ENCODE measurements at regions not wholly inside any gene's neighbourhood (a gene's known extent, or its start where the extent isn't known, plus 50 kb on each side); places are given as distances from the start of the nearest gene placed in this dataset.

- Histone ChIP-seq H3K4me3 (no peak overlapping the region), H3K27me3 (no peaks in the 10 kb centered on the region), H3K27ac (no peak overlapping the region), H3K36me3 (ENCODE audit: low read depth, missing control alignments) (no peaks in the 10 kb centered on the region), H3K4me1 (no peaks in the 10 kb centered on the region), H3K9me3 (no peaks in the 10 kb centered on the region)
- intact Hi-C loops (cut with DNase I; ENCODE audit: low total_unique reads) = no loop called here
- WGBS, 2 donors = 63 to 78% methylated on average over 9 of the region's 9 CpGs
- no peak for DNase-seq
- TF ChIP-seq CTCF (IDR thresholded peaks at IDR 0.05) = no peak
- no peak for TF ChIP-seq POLR2A (IDR thresholded peaks at IDR 0.05)
These were observed 315.0 kb upstream of the TFPI start for GRCh38 chr2:187869195-187869594.

- 90 to 94% methylated on average over 3 of the region's 3 CpGs for WGBS, 2 donors
- intact Hi-C loops (cut with DNase I; ENCODE audit: low total_unique reads) = no loop called here
These were observed 317.3 kb upstream of the TFPI start for GRCh38 chr2:187871506-187871905.

GRCh38 chr2:187873132-187873531 lies 318.9 kb upstream of the TFPI start:
- Histone ChIP-seq H3K27ac (no peak overlapping the region), H3K4me1 (no peaks in the 10 kb centered on the region), H3K4me3 (no peak overlapping the region), H3K27me3 (no peaks in the 10 kb centered on the region), H3K9me3 (no peaks in the 10 kb centered on the region), H3K36me3 (ENCODE audit: low read depth, missing control alignments) (no peaks in the 10 kb centered on the region)
- intact Hi-C loops (cut with DNase I; ENCODE audit: low total_unique reads) = no loop called here
- WGBS, 2 donors = 65 to 87% methylated on average over 2 of the region's 2 CpGs
- TF ChIP-seq POLR2A (IDR thresholded peaks at IDR 0.05) = no peak
- DNase-seq = no peak

More at GRCh38 chr2:187871506-187871905, 317.3 kb upstream of the TFPI start:
- TF ChIP-seq CTCF (IDR thresholded peaks at IDR 0.05) = no peak
- no peak for TF ChIP-seq POLR2A (IDR thresholded peaks at IDR 0.05)
- Histone ChIP-seq H3K27ac (no peak overlapping the region), H3K4me3 (no peak overlapping the region), H3K4me1 (no peaks in the 10 kb centered on the region), H3K36me3 (ENCODE audit: low read depth, missing control alignments) (no peaks in the 10 kb centered on the region), H3K27me3 (no peaks in the 10 kb centered on the region), H3K9me3 (no peaks in the 10 kb centered on the region)
- DNase-seq = no peak

DNA sequence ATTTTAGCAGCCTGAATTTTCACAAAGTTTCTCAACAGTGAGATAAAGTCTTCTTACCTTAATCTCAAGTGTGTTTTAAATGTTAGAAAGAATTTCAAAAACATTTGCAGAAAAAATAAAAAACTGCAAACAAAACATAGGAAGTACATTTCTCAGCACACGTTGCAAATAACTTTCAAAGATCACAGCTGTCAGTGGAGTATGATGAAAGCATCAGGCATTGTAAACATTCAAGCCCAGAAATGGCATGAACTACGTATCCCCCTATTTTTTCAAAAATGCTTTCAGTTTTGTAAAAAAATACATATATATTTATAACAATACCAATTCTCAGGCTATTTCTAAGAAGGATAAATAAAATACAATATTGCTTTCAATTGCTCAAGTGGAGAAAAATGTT lies 320.6 kb upstream of the TFPI start:
- WGBS, 2 donors = 64 to 78% methylated on average over 2 of the region's 2 CpGs
- intact Hi-C loops (cut with DNase I; ENCODE audit: low total_unique reads) = no loop called here
- DNase-seq = no peak

DNA sequence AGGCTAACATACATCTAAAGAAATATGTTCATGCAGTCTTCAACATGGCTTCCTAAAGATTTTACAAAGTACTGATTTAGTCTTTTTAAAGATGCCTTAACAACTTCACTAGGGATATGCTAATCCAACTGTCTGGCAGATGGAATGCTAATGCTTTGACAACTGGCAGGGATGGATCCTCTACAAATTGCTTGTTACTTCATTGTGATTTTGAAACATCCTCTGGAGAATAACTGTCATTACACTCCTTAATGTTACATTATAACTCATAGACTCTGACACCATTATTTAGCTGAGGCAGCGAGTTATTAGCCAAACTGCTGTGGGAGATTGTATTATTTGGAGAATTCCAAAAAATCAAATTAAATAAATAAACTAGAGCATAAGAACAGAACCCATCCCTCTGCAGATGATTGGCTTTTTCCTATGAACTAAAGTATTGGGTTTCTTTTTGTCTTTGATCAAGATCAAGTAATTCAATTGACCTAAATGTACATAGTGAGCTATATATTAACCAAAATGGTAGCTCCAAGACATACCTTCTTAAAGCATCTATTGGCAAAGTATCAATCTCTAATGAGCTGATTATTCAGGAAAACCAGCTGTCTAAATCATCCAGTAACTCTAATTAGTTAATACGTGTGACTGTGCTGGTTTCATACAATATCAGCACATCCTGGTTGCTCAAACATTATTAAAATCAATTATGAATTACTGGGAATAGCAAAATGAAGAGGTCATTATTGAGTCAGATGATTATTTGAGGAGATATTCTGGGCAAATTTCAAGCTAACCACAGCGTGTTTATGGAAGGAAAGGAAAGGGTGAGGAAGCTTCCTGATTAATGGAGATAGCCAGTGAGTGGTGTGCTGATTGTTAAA lies 321.3 kb upstream of the TFPI start:
- Histone ChIP-seq H3K27ac (no peak overlapping the region), H3K9me3 (no peaks in the 10 kb centered on the region), H3K36me3 (ENCODE audit: low read depth, missing control alignments) (no peaks in the 10 kb centered on the region), H3K4me3 (no peak overlapping the region), H3K4me1 (no peaks in the 10 kb centered on the region), H3K27me3 (no peaks in the 10 kb centered on the region)
- intact Hi-C loops (cut with DNase I; ENCODE audit: low total_unique reads) = no loop called here
- no peak for DNase-seq
- 66 to 70% methylated on average over 3 of the region's 3 CpGs for WGBS, 2 donors
- TF ChIP-seq POLR2A (IDR thresholded peaks at IDR 0.05) = no peak

More for the DNA sequence above, 320.6 kb upstream of the TFPI start:
- H3K4me1 ChIP-seq = no peaks in the 10 kb centered on the region
- H3K36me3 ChIP-seq (ENCODE audit: low read depth, missing control alignments) = no peaks in the 10 kb centered on the region
- H3K27ac ChIP-seq = no peak overlapping the region
- no peaks in the 10 kb centered on the region for H3K9me3 ChIP-seq
- H3K4me3 ChIP-seq = no peak overlapping the region
- H3K27me3 ChIP-seq = no peaks in the 10 kb centered on the region
- no peak for TF ChIP-seq POLR2A (IDR thresholded peaks at IDR 0.05)
- no peak for TF ChIP-seq CTCF (IDR thresholded peaks at IDR 0.05)

DNA sequence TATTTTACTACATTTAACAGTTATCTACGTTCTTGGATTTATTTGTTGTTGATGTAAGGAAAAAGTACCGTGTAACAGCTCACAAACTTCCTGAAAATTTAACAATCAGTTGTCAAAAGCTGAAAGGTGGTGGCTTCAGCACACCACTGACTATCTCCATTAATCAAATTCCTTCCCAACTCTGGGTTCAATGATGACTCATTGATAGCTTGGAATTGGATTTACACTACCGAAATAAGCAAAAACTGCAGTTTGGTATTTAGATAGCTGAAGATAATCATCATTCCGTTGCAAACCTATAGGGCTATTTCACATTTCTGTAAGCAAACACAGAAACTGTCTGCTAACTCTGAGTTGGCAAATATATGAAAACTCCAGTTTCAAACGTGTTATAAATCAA lies 322.3 kb upstream of the TFPI start:
- intact Hi-C loops (cut with DNase I; ENCODE audit: low total_unique reads) = no loop called here
- Histone ChIP-seq H3K36me3 (ENCODE audit: low read depth, missing control alignments) (no peaks in the 10 kb centered on the region), H3K4me3 (peak overlapping the region in 1 of 2 donors; percentile 2), H3K4me1 (no peaks in the 10 kb centered on the region), H3K27ac (no peak overlapping the region), H3K9me3 (no peaks in the 10 kb centered on the region), H3K27me3 (no peaks in the 10 kb centered on the region)
- 63 to 71% methylated on average over 5 of the region's 5 CpGs for WGBS, 2 donors
- DNase-seq = no peak
- TF ChIP-seq POLR2A (IDR thresholded peaks at IDR 0.05) (no peak), CTCF (IDR thresholded peaks at IDR 0.05) (no peak)

Measured in testis (tissue), 2 donors.